Retinal pigment epithelial cell (primary cell): ENCODE measurements at regions not wholly inside any gene's neighbourhood (a gene's known extent, or its start where the extent isn't known, plus 50 kb on each side); places are given as distances from the start of the nearest gene placed in this dataset.

ENCODE experiments used
- DNase-seq: peaks from one replicate; pipeline ENCODE4 v3.0.0-alpha.2; 2010; ENCODE audit warnings: low read depth
- H3K4me3 ChIP-seq: 2 replicates; pipeline ENCODE4 v1.5.1; 2011; ENCODE audit warnings: mild to moderate bottlenecking, low read length, control low read depth, moderate library complexity
- TF ChIP-seq, protein P1 (sequence below): conservative IDR thresholded peaks from 2 replicates; pipeline ENCODE4 v1.5.1; 2011; ENCODE audit warnings: low read depth, low read length, control low read depth, inconsistent platforms

DNA sequence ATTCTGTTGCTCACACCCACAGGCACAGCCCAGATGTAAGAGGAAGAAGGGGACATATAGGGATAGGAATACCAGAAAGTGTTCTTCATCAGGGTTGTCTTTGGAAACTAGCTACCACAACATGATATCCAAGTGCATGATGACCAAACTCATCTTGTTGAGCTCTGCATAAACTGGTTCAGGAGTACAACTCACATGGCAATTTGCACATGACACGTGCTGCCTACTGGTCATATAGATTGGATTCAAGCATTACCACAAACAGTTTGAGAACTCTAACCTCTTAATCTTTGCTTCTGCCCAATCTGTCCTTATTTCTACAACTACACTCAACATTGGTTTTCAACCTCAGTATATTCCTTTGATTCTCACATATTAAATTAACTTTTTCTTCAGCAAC is 184.7 kb upstream of the PCSK2 start:
- no peak overlapping the region for H3K4me3 ChIP-seq
- TF ChIP-seq, protein P1, sequence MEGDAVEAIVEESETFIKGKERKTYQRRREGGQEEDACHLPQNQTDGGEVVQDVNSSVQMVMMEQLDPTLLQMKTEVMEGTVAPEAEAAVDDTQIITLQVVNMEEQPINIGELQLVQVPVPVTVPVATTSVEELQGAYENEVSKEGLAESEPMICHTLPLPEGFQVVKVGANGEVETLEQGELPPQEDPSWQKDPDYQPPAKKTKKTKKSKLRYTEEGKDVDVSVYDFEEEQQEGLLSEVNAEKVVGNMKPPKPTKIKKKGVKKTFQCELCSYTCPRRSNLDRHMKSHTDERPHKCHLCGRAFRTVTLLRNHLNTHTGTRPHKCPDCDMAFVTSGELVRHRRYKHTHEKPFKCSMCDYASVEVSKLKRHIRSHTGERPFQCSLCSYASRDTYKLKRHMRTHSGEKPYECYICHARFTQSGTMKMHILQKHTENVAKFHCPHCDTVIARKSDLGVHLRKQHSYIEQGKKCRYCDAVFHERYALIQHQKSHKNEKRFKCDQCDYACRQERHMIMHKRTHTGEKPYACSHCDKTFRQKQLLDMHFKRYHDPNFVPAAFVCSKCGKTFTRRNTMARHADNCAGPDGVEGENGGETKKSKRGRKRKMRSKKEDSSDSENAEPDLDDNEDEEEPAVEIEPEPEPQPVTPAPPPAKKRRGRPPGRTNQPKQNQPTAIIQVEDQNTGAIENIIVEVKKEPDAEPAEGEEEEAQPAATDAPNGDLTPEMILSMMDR = no peak
- no peak for DNase-seq

DNA sequence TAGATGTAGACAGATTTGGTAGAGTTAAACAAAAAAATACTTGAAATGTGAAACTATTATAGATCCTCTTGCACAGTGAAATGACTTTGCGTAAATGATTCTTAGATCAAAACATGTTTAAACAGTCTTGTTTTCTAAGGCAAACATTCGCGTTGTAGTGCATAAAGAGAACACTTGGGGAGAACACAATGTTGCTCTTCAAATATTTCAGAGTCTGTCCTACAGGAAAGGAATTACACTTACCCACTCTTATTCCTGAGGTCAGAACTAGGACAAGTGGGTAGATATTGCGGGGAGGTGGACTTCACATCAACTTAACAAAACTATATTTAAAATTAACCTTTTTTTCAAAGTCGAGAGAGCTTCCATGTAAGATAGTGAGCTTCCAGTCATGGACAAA is 183.5 kb upstream of the PCSK2 start:
- no peak for DNase-seq
- TF ChIP-seq, protein P1 = no peak
- no peak overlapping the region for H3K4me3 ChIP-seq

DNA sequence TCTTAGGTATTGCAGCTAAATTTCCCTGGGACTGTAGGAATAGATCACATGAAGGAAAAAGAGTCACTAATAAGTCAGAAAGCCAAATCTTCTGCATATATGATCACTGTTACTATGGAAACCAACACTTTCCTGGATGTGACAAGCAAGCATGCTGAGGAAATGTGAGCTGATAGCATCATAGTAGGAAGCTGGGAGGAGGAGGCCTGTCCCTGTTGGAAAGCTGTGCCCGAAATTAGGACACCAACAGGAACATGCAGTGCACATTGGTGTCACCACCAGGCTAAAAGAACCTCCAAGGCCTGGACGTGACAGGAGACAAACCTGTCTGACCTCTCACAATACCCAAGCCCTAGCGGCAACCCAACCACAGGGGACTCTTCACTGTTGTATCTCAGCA is 181.9 kb upstream of the PCSK2 start:
- H3K4me3 ChIP-seq = no peak overlapping the region
- TF ChIP-seq, protein P1 = no peak

DNA sequence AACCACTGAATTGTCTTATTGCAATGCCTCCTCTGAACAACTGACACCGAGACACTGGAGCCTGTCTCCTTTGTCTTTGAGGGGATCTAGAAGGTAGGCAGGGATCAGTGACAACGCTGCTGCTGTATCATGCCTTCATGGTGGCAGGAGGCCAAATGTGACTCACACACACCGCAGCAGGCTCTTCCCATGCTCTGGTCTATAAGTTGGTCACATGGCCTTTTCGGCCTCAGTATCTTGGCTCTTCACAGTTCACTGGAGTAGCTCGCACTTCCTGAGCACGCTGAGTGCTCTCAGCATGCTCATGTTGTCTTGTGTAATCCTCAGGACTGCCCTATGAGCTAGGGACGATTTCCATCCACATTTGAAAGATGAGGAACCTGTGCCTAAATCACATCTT is 167.4 kb upstream of the PCSK2 start:
- no peak overlapping the region for H3K4me3 ChIP-seq
- DNase-seq = peak; percentile 3
- TF ChIP-seq, protein P1 = no peak

More for the DNA sequence above, 181.9 kb upstream of the PCSK2 start:
- DNase-seq = no peak

DNA sequence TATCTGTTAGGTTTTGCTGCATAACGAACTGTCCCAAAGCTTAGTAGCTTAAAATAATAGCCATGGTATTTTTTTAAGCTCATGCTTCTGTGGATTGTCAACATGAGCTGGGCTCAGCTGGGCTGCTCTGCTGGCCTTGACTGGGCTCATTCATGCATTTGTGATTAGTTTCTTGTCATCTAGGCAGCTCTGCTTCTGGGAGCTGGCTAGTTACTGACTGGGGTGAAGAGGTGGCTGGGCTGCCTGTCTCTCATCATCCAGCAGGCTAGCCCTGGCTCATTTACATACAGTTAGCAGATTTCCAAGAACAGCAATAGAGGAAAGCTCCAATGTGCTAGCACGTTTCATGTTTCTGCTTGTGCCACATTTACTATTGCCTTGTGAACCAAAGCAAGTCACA is 165.1 kb upstream of the PCSK2 start:
- H3K4me3 ChIP-seq = no peak overlapping the region
- DNase-seq = no peak
- TF ChIP-seq, protein P1 = no peak

DNA sequence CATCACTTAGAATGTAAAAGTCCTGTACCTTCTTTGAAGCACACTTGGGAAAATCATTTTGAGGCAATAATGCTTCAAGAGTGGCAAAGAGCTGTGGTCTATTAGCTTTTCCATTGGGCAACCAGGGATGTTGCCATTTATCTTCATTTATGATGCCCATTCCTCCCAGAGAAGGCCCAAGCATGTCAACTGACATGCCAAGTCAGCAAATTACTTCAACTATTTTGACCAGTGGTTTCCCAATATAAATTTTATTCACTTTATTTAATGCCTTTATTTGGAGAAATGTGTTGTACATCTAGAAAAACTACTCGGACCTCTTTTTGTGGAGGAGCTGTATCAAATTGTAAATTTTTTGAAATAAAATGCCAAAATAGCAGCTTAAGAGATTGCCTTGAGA is 164.1 kb upstream of the PCSK2 start:
- DNase-seq = no peak
- TF ChIP-seq, protein P1 = no peak
- H3K4me3 ChIP-seq = no peak overlapping the region

DNA sequence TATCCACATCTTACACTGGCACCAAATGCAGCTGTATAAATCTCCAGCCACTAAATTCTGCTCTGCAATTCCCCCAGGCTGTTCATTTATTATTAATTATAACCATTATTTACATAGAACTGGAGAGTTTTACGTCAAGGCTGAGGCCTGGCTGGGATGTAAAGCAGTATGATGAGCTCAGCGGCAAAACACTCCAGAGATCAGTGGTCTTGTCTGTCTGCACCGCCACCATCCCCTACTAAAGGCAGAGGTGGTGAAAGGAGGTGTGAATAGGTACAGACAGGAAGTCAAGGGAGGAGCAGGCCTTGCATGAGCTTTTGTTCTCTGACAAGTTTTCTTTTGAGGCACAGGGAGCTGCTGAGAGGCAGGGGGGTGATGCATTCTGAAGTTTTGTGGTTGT is 159.9 kb upstream of the PCSK2 start:
- no peak for DNase-seq
- TF ChIP-seq, protein P1 = no peak
- no peak overlapping the region for H3K4me3 ChIP-seq
